ENCODE measurements at regions not wholly inside any gene's neighbourhood (a gene's known extent, or its start where the extent isn't known, plus 50 kb on each side); places are given as distances from the start of the nearest gene placed in this dataset.

DNA sequence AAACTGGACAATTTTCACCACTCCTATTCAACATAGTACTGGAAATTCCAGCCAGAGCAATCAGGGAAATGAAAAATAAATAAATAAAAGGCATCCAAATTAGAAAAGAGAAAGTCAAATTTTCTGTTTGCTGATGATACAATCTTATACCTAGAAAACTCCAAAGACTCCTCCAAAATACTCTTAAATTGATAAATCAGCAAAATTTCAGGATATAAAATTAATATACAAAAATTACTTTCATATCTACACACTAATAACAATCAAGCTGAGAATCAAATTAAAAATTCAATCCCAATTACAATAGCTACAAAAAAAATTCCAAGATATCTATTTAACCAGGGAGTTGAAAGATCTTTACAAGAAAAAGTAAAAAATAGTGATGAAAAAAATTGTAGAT lies 651.9 kb downstream of the DTWD2 start:
- CTCF ChIA-PET = no interaction called here
- H2AFZ ChIP-seq (ENCODE audit: low read depth, low read length) = no peak overlapping the region
- POLR2A ChIA-PET = no interaction called here
- no peak overlapping the region for H3K27ac ChIP-seq (ENCODE audit: insufficient read depth, low read depth, low read length)
- no peak overlapping the region for H3K9ac ChIP-seq (replicated peaks; ENCODE audit: extremely low read depth, insufficient read depth, low read length)
- H3K4me2 ChIP-seq (ENCODE audit: insufficient read depth, low read length) = no peak overlapping the region
- no peak for FAIRE-seq
- no peaks in the 10 kb centered on the region for H3K9me1 ChIP-seq (replicated peaks; ENCODE audit: control insufficient read depth, extremely low read depth, insufficient read depth, low read length)
- dilution Hi-C loops (cut with MboI; ENCODE audit: extremely low pct_ligation_motif_present, low sequenced_read_pairs) = no loop called here
- H3K79me2 ChIP-seq (ENCODE audit: control insufficient read depth, insufficient read depth, low read length) = no peaks in the 10 kb centered on the region
- H3K4me3 ChIP-seq (replicated peaks in 1 of 3; ENCODE audit: insufficient read depth in 1 of 3, low read depth in 1 of 3, low read length in 3 of 3) = no peak overlapping the region
- no peaks in the 10 kb centered on the region for H3K4me1 ChIP-seq (ENCODE audit: control insufficient read depth, extremely low read depth, insufficient read depth, low read length)
- BruUV-seq (replicated peaks) = no TSS peak
- peaks cover 6% of the 10 kb centered on the region for H3K9me3 ChIP-seq (replicated peaks; ENCODE audit: control insufficient read depth, insufficient read depth, low read length)
- H4K20me1 ChIP-seq (replicated peaks; ENCODE audit: control insufficient read depth, extremely low read depth, insufficient read depth, low read length) = no peaks in the 10 kb centered on the region
- no peaks in the 10 kb centered on the region for H3K27me3 ChIP-seq (ENCODE audit: control insufficient read depth in 2 of 2, insufficient read depth in 2 of 2, low read length in 2 of 2)
- no peak for DNase-seq (ENCODE audit: low read depth, low spot score)
- TF ChIP-seq FOS (IDR thresholded peaks at IDR 0.05; ENCODE audit: borderline replicate concordance, insufficient read depth, low read length) (no peak), GATA2 (IDR thresholded peaks at IDR 0.05; ENCODE audit: insufficient read depth, insufficient read length, low read depth, low read length) (no peak), POLR2AphosphoS5 (IDR thresholded peaks at IDR 0.05; ENCODE audit: insufficient read depth, low read depth, low read length) (no peak), POLR2A (IDR thresholded peaks at IDR 0.05; ENCODE audit: low read depth, low read length) (no peak)
- TF ChIP-seq, protein P1, sequence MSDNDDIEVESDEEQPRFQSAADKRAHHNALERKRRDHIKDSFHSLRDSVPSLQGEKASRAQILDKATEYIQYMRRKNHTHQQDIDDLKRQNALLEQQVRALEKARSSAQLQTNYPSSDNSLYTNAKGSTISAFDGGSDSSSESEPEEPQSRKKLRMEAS (IDR thresholded peaks at IDR 0.05; ENCODE audit: insufficient read depth, insufficient read length) = no peak
- H3K36me3 ChIP-seq (ENCODE audit: control insufficient read depth in 2 of 2, extremely low read depth in 1 of 2, insufficient read depth in 2 of 2, low read length in 2 of 2) = no peaks in the 10 kb centered on the region
- intact Hi-C loops (cut with micrococcal nuclease) = no loop called here

DNA sequence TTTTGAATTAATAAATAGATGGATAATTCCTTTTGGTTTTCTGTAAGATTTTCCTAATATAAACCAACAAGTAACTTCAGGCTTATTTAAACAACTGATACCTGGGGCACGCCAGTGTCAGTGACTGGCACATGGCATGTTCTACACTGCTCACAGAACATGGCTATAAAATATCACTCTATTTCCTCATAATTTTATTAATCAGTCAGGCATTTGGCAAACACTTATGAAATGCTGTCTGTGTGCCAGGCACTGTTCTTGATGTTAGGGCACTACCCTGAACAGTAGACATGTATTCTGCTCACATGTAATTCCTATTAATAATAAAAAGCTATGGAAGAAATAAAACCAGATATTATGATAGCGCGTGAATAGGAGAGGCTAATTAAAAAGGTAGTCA lies 661.0 kb downstream of the DTWD2 start:
- BruUV-seq (replicated peaks) = no TSS peak
- dilution Hi-C loops (cut with MboI; ENCODE audit: extremely low pct_ligation_motif_present, low sequenced_read_pairs) = no loop called here
- Histone ChIP-seq H3K9me1 (replicated peaks; ENCODE audit: control insufficient read depth, extremely low read depth, insufficient read depth, low read length) (no peaks in the 10 kb centered on the region), H3K9ac (replicated peaks; ENCODE audit: extremely low read depth, insufficient read depth, low read length) (no peak overlapping the region), H2AFZ (ENCODE audit: low read depth, low read length) (no peak overlapping the region), H3K4me2 (ENCODE audit: insufficient read depth, low read length) (no peak overlapping the region), H3K79me2 (ENCODE audit: control insufficient read depth, insufficient read depth, low read length) (no peaks in the 10 kb centered on the region), H3K36me3 (ENCODE audit: control insufficient read depth in 2 of 2, extremely low read depth in 1 of 2, insufficient read depth in 2 of 2, low read length in 2 of 2) (no peaks in the 10 kb centered on the region), H3K27me3 (ENCODE audit: control insufficient read depth in 2 of 2, insufficient read depth in 2 of 2, low read length in 2 of 2) (no peaks in the 10 kb centered on the region), H3K27ac (ENCODE audit: insufficient read depth, low read depth, low read length) (no peak overlapping the region), H3K4me3 (replicated peaks in 1 of 3; ENCODE audit: insufficient read depth in 1 of 3, low read depth in 1 of 3, low read length in 3 of 3) (no peak overlapping the region), H4K20me1 (replicated peaks; ENCODE audit: control insufficient read depth, extremely low read depth, insufficient read depth, low read length) (no peaks in the 10 kb centered on the region), H3K4me1 (ENCODE audit: control insufficient read depth, extremely low read depth, insufficient read depth, low read length) (no peaks in the 10 kb centered on the region), H3K9me3 (replicated peaks; ENCODE audit: control insufficient read depth, insufficient read depth, low read length) (peaks cover 4% of the 10 kb centered on the region)
- ChIA-PET POLR2A (no interaction called here), CTCF (no interaction called here)
- intact Hi-C loops (cut with micrococcal nuclease) = no loop called here
- DNase-seq (ENCODE audit: low read depth, low spot score) (no peak), FAIRE-seq (no peak)
- no peak for TF ChIP-seq POLR2A (IDR thresholded peaks at IDR 0.05; ENCODE audit: low read depth, low read length)
- TF ChIP-seq FOS (IDR thresholded peaks at IDR 0.05; ENCODE audit: borderline replicate concordance, insufficient read depth, low read length) = no peak
- TF ChIP-seq, protein P2, sequence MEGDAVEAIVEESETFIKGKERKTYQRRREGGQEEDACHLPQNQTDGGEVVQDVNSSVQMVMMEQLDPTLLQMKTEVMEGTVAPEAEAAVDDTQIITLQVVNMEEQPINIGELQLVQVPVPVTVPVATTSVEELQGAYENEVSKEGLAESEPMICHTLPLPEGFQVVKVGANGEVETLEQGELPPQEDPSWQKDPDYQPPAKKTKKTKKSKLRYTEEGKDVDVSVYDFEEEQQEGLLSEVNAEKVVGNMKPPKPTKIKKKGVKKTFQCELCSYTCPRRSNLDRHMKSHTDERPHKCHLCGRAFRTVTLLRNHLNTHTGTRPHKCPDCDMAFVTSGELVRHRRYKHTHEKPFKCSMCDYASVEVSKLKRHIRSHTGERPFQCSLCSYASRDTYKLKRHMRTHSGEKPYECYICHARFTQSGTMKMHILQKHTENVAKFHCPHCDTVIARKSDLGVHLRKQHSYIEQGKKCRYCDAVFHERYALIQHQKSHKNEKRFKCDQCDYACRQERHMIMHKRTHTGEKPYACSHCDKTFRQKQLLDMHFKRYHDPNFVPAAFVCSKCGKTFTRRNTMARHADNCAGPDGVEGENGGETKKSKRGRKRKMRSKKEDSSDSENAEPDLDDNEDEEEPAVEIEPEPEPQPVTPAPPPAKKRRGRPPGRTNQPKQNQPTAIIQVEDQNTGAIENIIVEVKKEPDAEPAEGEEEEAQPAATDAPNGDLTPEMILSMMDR (IDR thresholded peaks at IDR 0.05; ENCODE audit: extremely low read depth in 1 of 2, insufficient read depth in 1 of 2, low read depth in 1 of 2, low read length in 2 of 2) = no peak
- no peak for TF ChIP-seq GATA2 (IDR thresholded peaks at IDR 0.05; ENCODE audit: insufficient read depth, insufficient read length, low read depth, low read length)
- no peak for TF ChIP-seq MYC (IDR thresholded peaks at IDR 0.05; ENCODE audit: low read depth, low read length)
- no peak for TF ChIP-seq EZH2 (IDR thresholded peaks at IDR 0.05; ENCODE audit: borderline replicate concordance, low read depth, low read length, severe bottlenecking)
- no peak for TF ChIP-seq JUN (IDR thresholded peaks at IDR 0.05; ENCODE audit: borderline replicate concordance, insufficient read depth, insufficient read length, low read depth)
- no peak for TF ChIP-seq POLR2AphosphoS5 (IDR thresholded peaks at IDR 0.05; ENCODE audit: insufficient read depth, low read depth, low read length)
- TF ChIP-seq, protein P1 (IDR thresholded peaks at IDR 0.05; ENCODE audit: insufficient read depth, insufficient read length) = no peak
